ENCODE measurements at regions not wholly inside any gene's neighbourhood (a gene's known extent, or its start where the extent isn't known, plus 50 kb on each side); places are given as distances from the start of the nearest gene placed in this dataset.

GRCh38 chr12:118571730-118572129 lies 195.4 kb downstream of the SUDS3 start:
- no peak for FAIRE-seq
- no peak for DNase-seq (ENCODE audit: insufficient read length, low spot score)
- no peak for TF ChIP-seq CTCF (IDR thresholded peaks at IDR 0.05; ENCODE audit: insufficient read depth, missing control alignments)

GRCh38 chr12:118574288-118574687 lies 197.9 kb downstream of the SUDS3 start:
- no peak for TF ChIP-seq CTCF (IDR thresholded peaks at IDR 0.05; ENCODE audit: insufficient read depth, missing control alignments)
- peak; percentile 61 for FAIRE-seq
- no peak for DNase-seq (ENCODE audit: insufficient read length, low spot score)

- DNase-seq (ENCODE audit: insufficient read length, low spot score) (no peak), FAIRE-seq (peak; percentile 16)
- no peak for TF ChIP-seq CTCF (IDR thresholded peaks at IDR 0.05; ENCODE audit: insufficient read depth, missing control alignments)
Measured at GRCh38 chr12:118575730-118576129, 199.4 kb downstream of the SUDS3 start.

- DNase-seq (ENCODE audit: insufficient read length, low spot score) (no peak), FAIRE-seq (no peak)
- no peak for TF ChIP-seq CTCF (IDR thresholded peaks at IDR 0.05; ENCODE audit: insufficient read depth, missing control alignments)
Measured at GRCh38 chr12:118581371-118581770, 205.0 kb downstream of the SUDS3 start.

- TF ChIP-seq CTCF (IDR thresholded peaks at IDR 0.05; ENCODE audit: insufficient read depth, missing control alignments): no peak
- FAIRE-seq (no peak), DNase-seq (ENCODE audit: insufficient read length, low spot score) (no peak)
Measured at GRCh38 chr12:118582863-118583262, 206.5 kb downstream of the SUDS3 start.

GRCh38 chr12:118586433-118586832 lies 210.1 kb downstream of the SUDS3 start:
- TF ChIP-seq CTCF (IDR thresholded peaks at IDR 0.05; ENCODE audit: insufficient read depth, missing control alignments): no peak
- DNase-seq (ENCODE audit: insufficient read length, low spot score) (no peak), FAIRE-seq (no peak)

- DNase-seq (ENCODE audit: insufficient read length, low spot score) (no peak), FAIRE-seq (no peak)
- no peak for TF ChIP-seq CTCF (IDR thresholded peaks at IDR 0.05; ENCODE audit: insufficient read depth, missing control alignments)
Measured at GRCh38 chr12:118589162-118589561, 212.8 kb downstream of the SUDS3 start.
